Astrocyte of the cerebellum (primary cell): ENCODE measurements at regions not wholly inside any gene's neighbourhood (a gene's known extent, or its start where the extent isn't known, plus 50 kb on each side); places are given as distances from the start of the nearest gene placed in this dataset.

Experiments used
- DNase-seq: peaks from one replicate; pipeline ENCODE4 v3.0.0-alpha.2; 2011; ENCODE audit warnings: low read depth
- H3K4me3 ChIP-seq: 2 replicates; pipeline ENCODE4 v1.5.1; 2011; ENCODE audit warnings: mild to moderate bottlenecking, low read depth, low read length, moderate library complexity
- in situ Hi-C: cut with HindIII; loops from 2 replicates; pipeline ENCODE4 v1.10.0; 2017; ENCODE audit warnings: low sequenced_read_pairs
- TF ChIP-seq, protein P1 (sequence below): IDR thresholded peaks from 2 replicates; pipeline ENCODE4 v1.5.1; 2012; ENCODE audit warnings: low read length, low read depth, moderate library complexity, mild to moderate bottlenecking; ENCODE audit errors: missing control alignments

DNA sequence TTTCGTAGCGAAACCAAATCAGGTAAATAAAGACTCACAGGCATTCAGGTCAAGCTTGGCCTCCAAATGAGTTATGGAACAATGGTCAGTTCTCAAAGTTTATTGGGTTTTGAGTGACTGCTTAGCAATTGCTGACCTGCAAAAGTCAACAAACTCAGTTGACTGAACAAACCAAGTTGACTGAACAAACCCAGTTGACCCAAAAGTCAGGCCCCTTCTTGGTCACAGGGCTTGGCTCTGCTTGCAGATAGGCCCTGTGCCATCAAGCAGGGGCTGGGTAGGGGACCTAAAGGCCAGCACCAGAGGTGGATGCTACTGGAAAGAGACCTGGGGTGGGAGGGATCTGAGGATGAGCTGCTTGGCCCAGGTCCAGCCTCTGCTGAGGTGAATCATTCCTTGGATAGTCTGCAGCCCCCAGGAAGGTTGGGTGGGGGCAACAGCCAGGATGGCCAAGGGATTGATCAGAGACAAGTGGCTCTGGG is 64.6 kb downstream of the GADD45G start:
- TF ChIP-seq, protein P1, sequence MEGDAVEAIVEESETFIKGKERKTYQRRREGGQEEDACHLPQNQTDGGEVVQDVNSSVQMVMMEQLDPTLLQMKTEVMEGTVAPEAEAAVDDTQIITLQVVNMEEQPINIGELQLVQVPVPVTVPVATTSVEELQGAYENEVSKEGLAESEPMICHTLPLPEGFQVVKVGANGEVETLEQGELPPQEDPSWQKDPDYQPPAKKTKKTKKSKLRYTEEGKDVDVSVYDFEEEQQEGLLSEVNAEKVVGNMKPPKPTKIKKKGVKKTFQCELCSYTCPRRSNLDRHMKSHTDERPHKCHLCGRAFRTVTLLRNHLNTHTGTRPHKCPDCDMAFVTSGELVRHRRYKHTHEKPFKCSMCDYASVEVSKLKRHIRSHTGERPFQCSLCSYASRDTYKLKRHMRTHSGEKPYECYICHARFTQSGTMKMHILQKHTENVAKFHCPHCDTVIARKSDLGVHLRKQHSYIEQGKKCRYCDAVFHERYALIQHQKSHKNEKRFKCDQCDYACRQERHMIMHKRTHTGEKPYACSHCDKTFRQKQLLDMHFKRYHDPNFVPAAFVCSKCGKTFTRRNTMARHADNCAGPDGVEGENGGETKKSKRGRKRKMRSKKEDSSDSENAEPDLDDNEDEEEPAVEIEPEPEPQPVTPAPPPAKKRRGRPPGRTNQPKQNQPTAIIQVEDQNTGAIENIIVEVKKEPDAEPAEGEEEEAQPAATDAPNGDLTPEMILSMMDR, result no peak
- DNase-seq, result no peak
- no peak overlapping the region for H3K4me3 ChIP-seq
- in situ Hi-C loops, result no loop called here

DNA sequence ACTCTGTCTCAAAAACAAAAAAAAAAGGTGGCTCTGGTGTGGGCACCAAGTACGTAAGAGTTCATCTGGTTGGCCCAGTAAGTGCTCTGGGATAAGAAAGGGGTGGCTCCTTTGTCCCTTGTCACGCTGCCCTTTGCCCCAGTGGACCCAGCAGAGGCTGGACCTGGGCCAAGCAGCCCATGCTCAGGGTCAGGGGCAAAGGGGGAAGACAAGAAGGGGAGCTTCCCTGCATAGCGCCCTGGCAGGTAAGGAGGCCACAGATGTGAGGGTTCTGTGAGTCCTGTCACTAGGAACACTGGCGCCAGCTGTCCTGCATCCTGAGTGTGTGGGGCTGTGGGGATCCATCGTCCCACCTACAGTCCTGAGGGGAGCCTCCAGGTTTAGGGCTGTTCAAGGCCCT is 65.3 kb downstream of the GADD45G start:
- no peak for DNase-seq
- TF ChIP-seq, protein P1, result no peak
- no peak overlapping the region for H3K4me3 ChIP-seq
- in situ Hi-C loops, result no loop called here

DNA sequence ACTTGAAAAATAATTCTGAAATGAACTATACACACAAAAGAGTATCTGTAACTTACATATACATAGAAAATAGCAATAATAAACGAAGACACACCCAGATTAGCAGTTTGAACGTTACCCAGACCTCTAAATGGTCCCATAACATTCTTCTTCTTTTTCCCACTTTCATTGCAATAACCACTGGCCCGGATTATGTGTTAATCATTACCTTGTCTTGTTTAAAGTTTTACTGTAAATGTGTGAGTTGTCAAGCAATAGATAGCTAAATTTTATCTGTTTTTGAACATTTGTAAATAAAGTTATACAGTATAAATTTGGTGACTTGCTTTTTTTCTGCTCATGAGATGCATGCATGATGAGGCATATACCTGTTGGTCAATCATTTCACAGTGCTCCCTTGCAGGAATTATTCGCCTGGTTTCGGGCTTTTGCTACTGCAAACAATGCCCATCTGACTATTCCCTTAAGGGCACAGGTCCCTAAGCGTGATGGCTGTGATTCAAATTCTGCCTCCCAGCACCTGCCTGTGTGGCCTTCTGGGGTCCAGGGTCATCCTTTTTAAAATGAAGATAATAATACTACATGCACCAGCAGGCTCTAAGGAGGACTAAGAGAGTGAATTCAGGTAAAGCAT is 66.1 kb downstream of the GADD45G start:
- in situ Hi-C loops, result no loop called here
- TF ChIP-seq, protein P1, result no peak
- no peak overlapping the region for H3K4me3 ChIP-seq
- DNase-seq, result no peak

DNA sequence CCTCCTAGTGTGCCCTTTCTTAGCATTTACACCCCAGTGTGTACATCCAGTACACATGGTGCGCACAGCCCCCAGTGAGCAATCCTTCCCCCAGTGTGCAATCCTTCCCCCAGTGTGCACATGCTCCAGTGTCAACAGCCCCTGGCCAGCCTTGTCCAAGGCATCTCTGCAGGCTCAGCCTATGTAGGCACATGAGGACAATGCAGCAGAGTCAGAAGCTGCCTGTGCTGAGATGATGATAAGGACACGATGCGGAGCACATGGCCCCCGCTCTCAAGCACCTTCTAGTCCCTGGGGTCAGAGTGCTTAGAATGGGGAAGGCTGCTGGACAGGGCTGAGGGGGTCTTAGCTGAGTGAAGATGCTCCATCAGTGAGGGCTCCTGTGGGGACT is 69.8 kb downstream of the GADD45G start:
- TF ChIP-seq, protein P1, result no peak
- in situ Hi-C loops, result no loop called here

DNA sequence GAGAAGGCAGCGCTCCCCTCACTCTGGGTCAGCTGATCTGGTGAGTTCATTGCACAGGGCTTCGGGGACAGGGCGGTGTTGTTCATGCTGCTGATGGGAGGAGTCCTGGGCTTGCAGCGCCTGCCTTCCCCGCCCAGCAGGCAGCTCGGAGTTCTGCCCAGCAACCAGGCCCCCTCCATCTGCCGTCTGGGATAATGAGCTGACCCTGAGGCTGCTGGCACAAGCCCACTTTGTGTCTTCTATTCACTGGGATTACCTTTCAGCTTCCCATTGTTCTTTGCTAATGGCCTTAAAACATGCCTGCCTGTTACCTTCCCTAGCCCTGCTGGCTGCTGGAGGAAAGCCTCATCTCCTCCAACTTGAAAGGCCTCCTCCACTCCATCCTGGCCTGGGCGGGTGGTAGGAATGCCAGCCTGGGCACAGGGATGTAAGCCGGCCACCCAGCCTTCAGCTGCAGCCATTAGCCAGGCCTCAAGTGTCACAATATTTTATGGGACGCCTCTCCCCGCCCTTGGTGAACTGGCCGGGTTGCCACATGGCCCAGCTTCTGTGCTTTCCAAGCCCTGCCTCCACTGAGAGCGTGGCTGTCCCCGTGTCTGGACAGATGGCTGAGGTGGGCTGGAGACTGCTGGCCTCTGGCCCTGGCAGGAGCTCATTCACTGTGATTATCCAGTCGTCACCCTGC is 70.4 kb downstream of the GADD45G start:
- TF ChIP-seq, protein P1, result no peak
- in situ Hi-C loops, result no loop called here
- no peak for DNase-seq
- no peak overlapping the region for H3K4me3 ChIP-seq

More for the DNA sequence above, 69.8 kb downstream of the GADD45G start:
- H3K4me3 ChIP-seq, result no peak overlapping the region
- no peak for DNase-seq

DNA sequence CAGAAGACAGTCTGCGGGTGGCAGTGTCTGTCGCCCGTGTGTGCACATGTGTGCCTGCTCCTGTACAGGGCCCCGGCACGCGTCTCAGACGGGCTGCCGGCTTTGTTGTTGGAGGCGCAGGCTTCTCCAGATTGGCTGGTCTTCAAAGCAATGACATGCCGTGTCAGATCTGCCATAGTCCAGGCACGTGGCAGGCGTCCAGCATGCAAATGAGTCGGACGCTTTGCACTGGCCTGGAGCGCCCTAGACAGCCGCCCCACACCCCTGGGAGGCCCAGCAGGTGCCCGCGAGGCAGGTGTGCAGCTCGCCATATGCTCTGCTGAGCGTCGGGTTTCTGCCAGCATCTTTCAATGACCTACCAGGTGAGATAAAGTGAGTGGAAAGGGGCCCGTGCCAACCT is 71.5 kb downstream of the GADD45G start:
- H3K4me3 ChIP-seq, result no peak overlapping the region
- TF ChIP-seq, protein P1, result no peak
- no peak for DNase-seq
- in situ Hi-C loops, result no loop called here
